IPS-11a (cell line): ENCODE measurements at regions not wholly inside any gene's neighbourhood (a gene's known extent, or its start where the extent isn't known, plus 50 kb on each side); places are given as distances from the start of the nearest gene placed in this dataset.
"Not testable (repeated sequence)": the region's sequence is repeated elsewhere in the genome, so short reads cannot be mapped to it uniquely, and the experiment has no call there.

Experiments
- H3K4me3 ChIP-seq: one replicate; pipeline ENCODE4 v1.5.1; 2013; ENCODE audit warnings: low read depth, low read length, control low read depth

GRCh38 chr17:21550031-21550430 lies 142.3 kb upstream of the KCNJ18 start:
- H3K4me3 ChIP-seq: not testable (repeated sequence)

- peak overlapping the region; percentile 75 for H3K4me3 ChIP-seq
Observed at GRCh38 chr17:21551081-21551881, 141.0 kb upstream of the KCNJ18 start.

DNA sequence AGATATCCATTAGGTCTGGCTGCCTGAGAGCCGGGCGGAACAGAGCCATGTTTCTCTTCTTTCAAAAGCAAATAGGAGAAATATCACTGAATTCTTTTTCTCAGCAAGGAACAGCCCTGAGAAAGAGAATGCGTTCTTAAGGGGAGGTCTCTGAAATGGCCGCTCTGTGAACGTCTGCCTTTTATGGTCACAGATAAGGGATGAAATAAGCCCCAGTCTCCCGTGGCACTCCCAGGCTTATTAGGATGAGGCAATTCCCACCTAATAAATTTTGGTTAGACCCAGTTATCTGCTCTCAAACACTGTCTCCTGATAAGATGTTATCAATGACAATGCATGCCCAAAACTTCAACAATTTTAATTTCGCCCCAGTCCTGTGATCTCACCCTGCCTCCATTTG lies 133.4 kb upstream of the KCNJ18 start:
- not testable (repeated sequence) for H3K4me3 ChIP-seq

GRCh38 chr17:21564262-21564661 lies 128.1 kb upstream of the KCNJ18 start:
- H3K4me3 ChIP-seq: no peak overlapping the region

DNA sequence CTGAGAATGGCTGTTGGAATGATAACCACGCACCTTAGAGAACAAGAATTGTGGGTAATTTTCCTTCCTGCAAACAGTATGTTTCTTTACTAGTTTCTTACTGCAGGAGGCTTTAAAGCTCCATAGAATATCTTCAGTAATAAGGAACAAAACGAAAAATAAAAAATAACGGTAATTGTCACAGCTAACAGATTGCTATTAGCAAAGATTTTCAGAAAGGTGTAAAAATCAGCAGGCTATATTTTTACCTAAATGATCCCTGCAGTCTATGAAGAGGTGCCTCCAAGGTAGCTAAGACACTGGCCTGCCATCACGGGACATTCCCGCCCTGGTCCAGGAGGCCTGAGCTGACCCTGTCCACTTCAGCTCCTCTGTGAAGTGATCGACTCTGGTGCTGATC lies 127.6 kb upstream of the KCNJ18 start:
- not testable (repeated sequence) for H3K4me3 ChIP-seq

DNA sequence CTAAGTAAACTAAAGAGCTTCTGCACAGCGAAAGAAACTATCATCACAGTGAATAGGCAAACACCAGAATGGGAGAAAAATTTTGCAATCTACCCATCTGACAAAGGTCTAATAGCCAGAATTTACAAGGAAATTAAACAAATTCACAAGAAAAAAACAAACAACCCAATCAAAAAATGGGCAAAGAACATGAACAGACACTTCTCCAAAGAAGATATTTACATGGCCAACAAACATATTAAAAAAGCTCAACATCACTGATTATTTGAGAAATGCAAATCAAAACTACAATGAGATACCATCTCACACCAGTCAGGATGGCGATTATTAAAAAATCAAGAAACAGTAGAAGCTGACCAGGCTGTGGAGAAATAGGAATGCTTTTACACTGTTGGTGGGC lies 121.9 kb upstream of the KCNJ18 start:
- not testable (repeated sequence) for H3K4me3 ChIP-seq

DNA sequence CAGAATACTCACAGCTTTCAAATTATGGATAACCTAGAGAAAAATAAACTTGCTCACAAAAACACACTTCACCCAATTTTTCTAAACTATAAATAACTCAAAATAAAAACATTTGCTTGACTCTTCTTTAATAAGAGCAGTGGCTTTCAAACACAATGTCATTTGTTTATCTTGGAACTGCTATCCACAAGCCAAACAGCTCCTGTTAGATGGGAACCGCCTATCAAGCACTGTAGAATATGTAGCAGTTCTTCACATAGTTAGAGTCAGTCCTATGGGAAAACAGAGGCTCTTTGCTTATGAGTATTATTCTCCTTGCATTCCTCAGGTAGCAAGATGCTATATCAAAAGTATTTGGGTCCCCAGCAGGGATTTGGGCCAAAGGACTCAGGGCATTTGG lies 120.2 kb upstream of the KCNJ18 start:
- H3K4me3 ChIP-seq: not testable (repeated sequence)

GRCh38 chr17:21573271-21573960 lies 118.9 kb upstream of the KCNJ18 start:
- H3K4me3 ChIP-seq: not testable (repeated sequence)

GRCh38 chr17:21573961-21574610 lies 118.2 kb upstream of the KCNJ18 start:
- H3K4me3 ChIP-seq: no peak overlapping the region

- H3K4me3 ChIP-seq: not testable (repeated sequence)
Observed at GRCh38 chr17:21574611-21575255, 117.6 kb upstream of the KCNJ18 start.

- H3K4me3 ChIP-seq: not testable (repeated sequence)
Observed at GRCh38 chr17:21578783-21579182, 113.5 kb upstream of the KCNJ18 start.

GRCh38 chr17:21592774-21593173 lies 99.5 kb upstream of the KCNJ18 start:
- H3K4me3 ChIP-seq: no peak overlapping the region

- not testable (repeated sequence) for H3K4me3 ChIP-seq
Observed at GRCh38 chr17:21593452-21594105, 98.7 kb upstream of the KCNJ18 start.

DNA sequence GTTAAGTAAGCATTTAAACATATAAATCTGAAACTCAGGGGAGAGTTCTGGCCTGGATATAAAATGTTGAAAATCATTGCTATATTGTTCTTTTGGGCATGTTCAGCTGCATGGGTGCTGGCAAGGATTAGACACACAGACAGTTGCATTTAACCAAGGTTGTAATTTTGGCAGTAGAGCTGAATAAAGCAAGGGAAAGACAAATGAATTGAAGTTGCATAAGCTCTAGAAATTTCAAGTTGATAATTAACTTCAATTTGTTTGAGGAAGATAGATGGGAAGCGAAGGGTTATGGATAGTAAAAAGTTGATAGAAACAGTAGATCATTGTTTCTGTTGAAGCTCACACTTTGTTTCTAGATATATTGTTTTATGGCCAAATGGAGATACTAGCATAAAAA lies 97.2 kb upstream of the KCNJ18 start:
- no peak overlapping the region for H3K4me3 ChIP-seq

- no peak overlapping the region for H3K4me3 ChIP-seq
Observed at GRCh38 chr17:21602176-21602575, 90.1 kb upstream of the KCNJ18 start.

- not testable (repeated sequence) for H3K4me3 ChIP-seq
Observed at GRCh38 chr17:21603292-21603691, 89.0 kb upstream of the KCNJ18 start.

GRCh38 chr17:21611443-21611842 lies 80.9 kb upstream of the KCNJ18 start:
- H3K4me3 ChIP-seq: not testable (repeated sequence)

DNA sequence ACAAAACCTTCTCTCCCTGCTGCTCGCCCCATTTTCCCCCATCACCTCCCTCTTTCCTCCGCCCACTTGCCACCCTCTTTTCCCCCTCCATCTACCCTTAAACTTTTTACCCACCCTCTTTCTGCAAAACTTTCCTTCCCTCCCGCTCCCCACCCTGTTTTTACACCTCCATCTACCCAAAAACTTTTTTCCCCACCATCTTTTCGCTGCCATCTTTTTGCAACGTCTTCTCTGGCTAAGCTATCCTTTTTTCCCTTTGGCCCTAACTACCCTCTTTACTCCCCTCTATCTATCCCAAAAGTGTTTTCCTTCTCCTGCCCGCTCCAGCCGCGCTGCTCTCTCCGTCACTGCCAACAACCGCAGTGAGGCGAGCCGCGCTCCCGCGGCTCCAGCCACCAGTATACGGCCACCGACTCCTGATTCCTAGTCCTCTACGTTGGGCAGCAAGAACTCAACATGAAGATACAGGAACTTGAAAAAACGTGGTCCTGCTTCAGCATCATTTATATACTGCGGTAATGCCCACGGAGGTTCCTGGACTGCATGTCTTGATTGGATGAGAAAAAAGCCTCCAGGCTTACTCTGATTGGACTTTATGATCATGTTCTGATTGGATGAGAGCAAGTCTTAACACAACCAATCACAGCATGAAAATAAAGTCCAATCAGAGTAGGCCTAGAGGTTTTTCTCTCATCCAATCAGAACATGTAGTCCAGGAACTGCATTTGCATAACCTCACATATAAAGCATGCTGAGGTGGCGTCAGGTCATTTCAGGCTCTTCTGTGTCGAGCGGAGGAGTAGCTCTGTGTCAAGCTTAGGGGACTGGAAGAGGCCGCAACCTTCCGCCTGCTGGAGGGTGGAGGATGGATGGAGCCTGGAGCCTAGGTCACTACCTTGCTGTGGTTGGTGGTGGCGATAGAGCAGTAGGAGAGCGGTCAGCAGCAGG lies 79.9 kb upstream of the KCNJ18 start:
- H3K4me3 ChIP-seq: not testable (repeated sequence)

- no peak overlapping the region for H3K4me3 ChIP-seq
Observed at GRCh38 chr17:21613071-21613429, 79.3 kb upstream of the KCNJ18 start.

DNA sequence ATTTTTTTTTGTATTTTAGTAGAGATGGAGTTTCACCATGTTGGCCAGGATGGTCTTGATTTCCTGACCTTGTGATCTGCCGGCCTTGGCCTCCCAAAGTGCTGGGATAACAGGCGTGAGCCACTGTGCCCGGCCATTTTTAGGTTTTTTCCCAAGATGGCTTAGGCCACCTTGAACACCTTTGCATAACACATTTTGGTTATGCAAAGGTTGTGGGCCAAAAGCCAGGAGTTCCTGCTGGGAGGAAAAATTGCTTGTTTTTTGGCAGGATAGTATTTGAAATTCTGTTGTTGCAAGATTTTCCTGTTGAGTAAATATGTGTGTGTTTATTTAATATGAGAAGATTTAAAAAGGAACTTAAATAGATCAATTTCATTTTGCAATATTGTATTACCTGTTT lies 65.3 kb upstream of the KCNJ18 start:
- H3K4me3 ChIP-seq: not testable (repeated sequence)
